ENCODE measurements at regions not wholly inside any gene's neighbourhood (a gene's known extent, or its start where the extent isn't known, plus 50 kb on each side); places are given as distances from the start of the nearest gene placed in this dataset.

GRCh38 chr5:5939759-5940370 lies 438.5 kb downstream of the MED10 start:
- H2AFZ ChIP-seq (ENCODE audit: low read length) = no peak overlapping the region
- no peaks in the 10 kb centered on the region; the same call in 1 of the 2 replicates for H3K9me2 ChIP-seq (replicated peaks; ENCODE audit: low read length)
- no peak overlapping the region for H3K9ac ChIP-seq (ENCODE audit: low read length)
- H3K4me2 ChIP-seq (ENCODE audit: low read length) = no peak overlapping the region
- H3F3A ChIP-seq (ENCODE audit: low read length, unreplicated experiment) = no peaks in the 10 kb centered on the region
- CTCF ChIA-PET = no interaction called here
- POLR2A ChIA-PET (ENCODE audit: unreplicated experiment) = no interaction called here
- H4K20me1 ChIP-seq (ENCODE audit: low read length) = no peaks in the 10 kb centered on the region
- no peaks in the 10 kb centered on the region for H3K4me1 ChIP-seq (ENCODE audit: insufficient read depth, low read length)
- H3K9me3 ChIP-seq (ENCODE audit: low read length) = no peaks in the 10 kb centered on the region
- TF ChIP-seq CTCF (conservative IDR thresholded peaks at IDR 0.05; ENCODE audit: low read depth, low read length) (no peak), EZH2 (IDR thresholded peaks at IDR 0.05; ENCODE audit: low read length, unreplicated experiment) (no peak), EZH2phosphoT487 (IDR thresholded peaks at IDR 0.05; ENCODE audit: borderline replicate concordance, low read length) (no peak)
- intact Hi-C loops (cut with micrococcal nuclease) = no loop called here
- BruUV-seq (replicated peaks) = no TSS peak
- no peaks in the 10 kb centered on the region for H3K36me3 ChIP-seq (ENCODE audit: low read depth, low read length)
- H3K79me2 ChIP-seq (ENCODE audit: low read length) = no peaks in the 10 kb centered on the region
- H3K4me3 ChIP-seq (ENCODE audit: low read length) = no peak overlapping the region
- peak; percentile 33 for DNase-seq
- no peak overlapping the region for H3K27ac ChIP-seq (ENCODE audit: low read length)
- H3K27me3 ChIP-seq (ENCODE audit: low read length) = peaks cover 31% of the 10 kb centered on the region
- no peak for ATAC-seq

- no peak overlapping the region for H3K27ac ChIP-seq (ENCODE audit: low read length)
- no peak overlapping the region for H3K4me2 ChIP-seq (ENCODE audit: low read length)
- CTCF ChIA-PET = no interaction called here
- DNase-seq (no peak), ATAC-seq (no peak)
- no peak overlapping the region for H3K9ac ChIP-seq (ENCODE audit: low read length)
- H3K4me3 ChIP-seq (ENCODE audit: low read length) = no peak overlapping the region
- no peaks in the 10 kb centered on the region for H3K9me2 ChIP-seq (replicated peaks; ENCODE audit: low read length)
- H4K20me1 ChIP-seq (ENCODE audit: low read length) = no peaks in the 10 kb centered on the region
- H2AFZ ChIP-seq (ENCODE audit: low read length) = no peak overlapping the region; the same call in 1 of the 2 replicates
- peak; percentile 53 for TF ChIP-seq CTCF (conservative IDR thresholded peaks at IDR 0.05; ENCODE audit: low read depth, low read length)
- no peak for TF ChIP-seq EZH2 (IDR thresholded peaks at IDR 0.05; ENCODE audit: low read length, unreplicated experiment)
- no peaks in the 10 kb centered on the region for H3K9me3 ChIP-seq (ENCODE audit: low read length)
- no peaks in the 10 kb centered on the region for H3K4me1 ChIP-seq (ENCODE audit: insufficient read depth, low read length)
- intact Hi-C loops (cut with micrococcal nuclease) = no loop called here
- no peaks in the 10 kb centered on the region for H3F3A ChIP-seq (ENCODE audit: low read length, unreplicated experiment)
- H3K79me2 ChIP-seq (ENCODE audit: low read length) = no peaks in the 10 kb centered on the region
- no peaks in the 10 kb centered on the region for H3K36me3 ChIP-seq (ENCODE audit: low read depth, low read length)
- POLR2A ChIA-PET (ENCODE audit: unreplicated experiment) = no interaction called here
- no TSS peak for BruUV-seq (replicated peaks)
- peaks cover 88% of the 10 kb centered on the region for H3K27me3 ChIP-seq (ENCODE audit: low read length)
Measured at GRCh38 chr5:5933651-5934050, 444.7 kb downstream of the MED10 start.

- H3K4me3 ChIP-seq (ENCODE audit: low read length) = no peak overlapping the region
- no peaks in the 10 kb centered on the region for H3K36me3 ChIP-seq (ENCODE audit: low read depth, low read length)
- H2AFZ ChIP-seq (ENCODE audit: low read length) = no peak overlapping the region
- ATAC-seq (no peak), DNase-seq (no peak)
- H4K20me1 ChIP-seq (ENCODE audit: low read length) = no peaks in the 10 kb centered on the region
- no peaks in the 10 kb centered on the region for H3K4me1 ChIP-seq (ENCODE audit: insufficient read depth, low read length)
- no peaks in the 10 kb centered on the region for H3K9me2 ChIP-seq (replicated peaks; ENCODE audit: low read length)
- POLR2A ChIA-PET (ENCODE audit: unreplicated experiment) = no interaction called here
- BruUV-seq (replicated peaks) = no TSS peak
- intact Hi-C loops (cut with micrococcal nuclease) = no loop called here
- no peaks in the 10 kb centered on the region for H3K79me2 ChIP-seq (ENCODE audit: low read length)
- no peaks in the 10 kb centered on the region for H3K9me3 ChIP-seq (ENCODE audit: low read length)
- TF ChIP-seq CTCF (conservative IDR thresholded peaks at IDR 0.05; ENCODE audit: low read depth, low read length) (no peak), EZH2phosphoT487 (IDR thresholded peaks at IDR 0.05; ENCODE audit: borderline replicate concordance, low read length) (no peak), EZH2 (IDR thresholded peaks at IDR 0.05; ENCODE audit: low read length, unreplicated experiment) (no peak)
- H3K9ac ChIP-seq (ENCODE audit: low read length) = no peak overlapping the region
- H3F3A ChIP-seq (ENCODE audit: low read length, unreplicated experiment) = no peaks in the 10 kb centered on the region
- no peak overlapping the region for H3K4me2 ChIP-seq (ENCODE audit: low read length)
- H3K27ac ChIP-seq (ENCODE audit: low read length) = no peak overlapping the region
- CTCF ChIA-PET = no interaction called here
- peaks cover 94% of the 10 kb centered on the region for H3K27me3 ChIP-seq (ENCODE audit: low read length)
Measured at GRCh38 chr5:5932824-5933223, 445.5 kb downstream of the MED10 start.

Data from PC-3 (cell line).